SU-DHL-6 (cell line): ENCODE measurements at regions not wholly inside any gene's neighbourhood (a gene's known extent, or its start where the extent isn't known, plus 50 kb on each side); places are given as distances from the start of the nearest gene placed in this dataset.

Experiments
- H2AFZ ChIP-seq: fragments of 200-600 bp; sonication (generic); 2 replicates; pipeline ENCODE4 v1.6.1; 2014; ENCODE audit warnings: low read depth, mild to moderate bottlenecking, moderate library complexity, mixed read lengths, antibody characterized with exemption, low read length; ENCODE audit not compliant: severe bottlenecking
- H3F3A ChIP-seq: fragments of 200-600 bp; shearing (Covaris generic); 2 replicates; pipeline ENCODE4 v1.6.0; 2016; ENCODE audit warnings: antibody characterized with exemption, mild to moderate bottlenecking; ENCODE audit not compliant: insufficient read depth
- H3K27ac ChIP-seq: fragments of 200-600 bp; sonication (generic); 2 replicates; pipeline ENCODE4 v1.5.1; 2016; ENCODE audit warnings: low read depth, mild to moderate bottlenecking, low read length, moderate library complexity, mixed read lengths
- H3K27me3 ChIP-seq: fragments of 200-600 bp; sonication (generic), shearing (Covaris generic); 2 replicates; pipeline ENCODE4 v1.6.0; 2014; ENCODE audit warnings: mild to moderate bottlenecking, low read length
- H3K36me3 ChIP-seq: fragments of 200-600 bp; sonication (generic); 2 replicates; pipeline ENCODE4 v1.6.1; 2014; ENCODE audit warnings: mild to moderate bottlenecking, low read length, mixed read lengths
- H3K4me2 ChIP-seq: fragments of 300-600, 200-600 bp; shearing (Covaris generic), sonication (generic); 2 replicates; pipeline ENCODE4 v1.6.0; 2014; ENCODE audit warnings: low read length, low read depth, mild to moderate bottlenecking; ENCODE audit not compliant: poor library complexity, severe bottlenecking
- H3K4me3 ChIP-seq: fragments of 200-600 bp; sonication (generic); 2 replicates; pipeline ENCODE4 v1.5.1; 2014; ENCODE audit warnings: antibody characterized with exemption, low read length, mild to moderate bottlenecking, mixed read lengths; ENCODE audit not compliant: insufficient read depth, poor library complexity, severe bottlenecking
- H3K79me2 ChIP-seq: fragments of 200-600 bp; sonication (generic); 2 replicates; pipeline ENCODE4 v1.6.1; 2014; ENCODE audit warnings: mild to moderate bottlenecking, low read length, moderate library complexity; ENCODE audit not compliant: insufficient read depth
- H3K9ac ChIP-seq: fragments of 200-600 bp; sonication (generic); 2 replicates; pipeline ENCODE4 v1.7.0; 2014; ENCODE audit warnings: mild to moderate bottlenecking, low read length
- H3K9me2 ChIP-seq: fragments of 200-600 bp; sonication (generic); replicated peaks from 2 replicates; pipeline ENCODE4 v1.6.1; 2014; ENCODE audit warnings: low read length; ENCODE audit not compliant: insufficient read depth
- H3K9me3 ChIP-seq: fragments of 200-600 bp; sonication (generic); 2 replicates; pipeline ENCODE4 v1.6.1; 2014; ENCODE audit warnings: low read length, mixed read lengths; ENCODE audit not compliant: insufficient read depth
- H4K20me1 ChIP-seq: fragments of 200-600 bp; sonication (generic); 2 replicates; pipeline ENCODE4 v1.6.1; 2014; ENCODE audit warnings: low read depth, mild to moderate bottlenecking, antibody characterized with exemption, low read length, moderate library complexity, mixed read lengths
- CTCF ChIP-seq: fragments of 200-600 bp; sonication (generic); IDR thresholded peaks from one replicate; pipeline ENCODE4 v1.5.1; 2017; ENCODE audit warnings: antibody characterized with exemption, mild to moderate bottlenecking, low read length, moderate library complexity; ENCODE audit not compliant: insufficient read depth, poor library complexity, severe bottlenecking
- EZH2phosphoT487 ChIP-seq: fragments of 200-600 bp; sonication (generic), shearing (Covaris generic); conservative IDR thresholded peaks from 2 replicates; pipeline ENCODE4 v1.6.1; 2018; ENCODE audit warnings: mild to moderate bottlenecking, antibody characterized with exemption, low read length, moderate library complexity, mixed read lengths

GRCh38 chr4:137681081-137681480, 148.8 kb upstream of the PCDH18 start:
- no peaks in the 10 kb centered on the region for H3K27me3 ChIP-seq
- H3K36me3 ChIP-seq: no peaks in the 10 kb centered on the region
- H3K9ac ChIP-seq: no peak overlapping the region
- H2AFZ ChIP-seq: no peak overlapping the region
- H3K4me2 ChIP-seq: no peak overlapping the region
- H4K20me1 ChIP-seq: no peaks in the 10 kb centered on the region
- H3K4me3 ChIP-seq: no peak overlapping the region
- no peaks in the 10 kb centered on the region for H3F3A ChIP-seq
- H3K9me3 ChIP-seq: no peaks in the 10 kb centered on the region
- no peak overlapping the region for H3K27ac ChIP-seq
- no peak for TF ChIP-seq CTCF
- no peak for TF ChIP-seq EZH2phosphoT487
- H3K9me2 ChIP-seq: no peaks in the 10 kb centered on the region
- no peaks in the 10 kb centered on the region for H3K79me2 ChIP-seq

- no peak overlapping the region for H3K4me3 ChIP-seq
- no peaks in the 10 kb centered on the region for H3K79me2 ChIP-seq
- H3K9me3 ChIP-seq: no peaks in the 10 kb centered on the region
- TF ChIP-seq CTCF (no peak), EZH2phosphoT487 (no peak)
- no peaks in the 10 kb centered on the region for H3K9me2 ChIP-seq
- no peak overlapping the region for H3K4me2 ChIP-seq
- no peak overlapping the region for H3K9ac ChIP-seq
- no peaks in the 10 kb centered on the region for H3K27me3 ChIP-seq
- no peak overlapping the region for H2AFZ ChIP-seq
- no peaks in the 10 kb centered on the region for H3F3A ChIP-seq
- H3K27ac ChIP-seq: no peak overlapping the region
- no peaks in the 10 kb centered on the region for H4K20me1 ChIP-seq
- H3K36me3 ChIP-seq: no peaks in the 10 kb centered on the region
Observed at GRCh38 chr4:137678796-137679195, 146.5 kb upstream of the PCDH18 start.

GRCh38 chr4:137677863-137678262, 145.6 kb upstream of the PCDH18 start:
- Histone ChIP-seq H3K36me3 (no peaks in the 10 kb centered on the region), H3K79me2 (no peaks in the 10 kb centered on the region), H3F3A (no peaks in the 10 kb centered on the region), H3K4me3 (no peak overlapping the region), H3K9me3 (no peaks in the 10 kb centered on the region), H3K9me2 (no peaks in the 10 kb centered on the region), H3K4me2 (no peak overlapping the region), H4K20me1 (no peaks in the 10 kb centered on the region), H2AFZ (no peak overlapping the region), H3K27me3 (no peaks in the 10 kb centered on the region), H3K27ac (no peak overlapping the region), H3K9ac (no peak overlapping the region)
- TF ChIP-seq CTCF (no peak), EZH2phosphoT487 (no peak)
